Skeletal muscle tissue (tissue), 3 donors: ENCODE measurements at regions not wholly inside any gene's neighbourhood (a gene's known extent, or its start where the extent isn't known, plus 50 kb on each side); places are given as distances from the start of the nearest gene placed in this dataset.

Source experiments
- H3K27ac ChIP-seq: one replicate; pipeline ENCODE4 v1.7.0; 2013; ENCODE audit warnings: mild to moderate bottlenecking, low read depth, low read length, inconsistent platforms
- H3K27me3 ChIP-seq, 3 donors: one replicate each; pipeline ENCODE4 v1.7.0; 2013; ENCODE audit warnings: low read length in 3 of 3; ENCODE audit not compliant: control insufficient read depth in 3 of 3, insufficient read depth in 3 of 3
- H3K36me3 ChIP-seq, 3 donors: one replicate each; pipeline ENCODE4 v1.7.0; 2013; ENCODE audit warnings: low read length in 3 of 3; ENCODE audit not compliant: control insufficient read depth in 3 of 3, insufficient read depth in 3 of 3
- H3K4me1 ChIP-seq, 3 donors: one replicate each; pipeline ENCODE4 v1.7.0; 2013; ENCODE audit warnings: low read length in 3 of 3, mild to moderate bottlenecking in 3 of 3; ENCODE audit not compliant: control insufficient read depth in 3 of 3, insufficient read depth in 3 of 3
- H3K4me3 ChIP-seq, 3 donors: one replicate each; pipeline ENCODE4 v1.7.0; 2013; ENCODE audit warnings: low read length in 3 of 3
- H3K9ac ChIP-seq, 3 donors: one replicate each; pipeline ENCODE4 v1.7.0; 2013; ENCODE audit warnings: low read length in 3 of 3, mild to moderate bottlenecking in 3 of 3, moderate library complexity in 2 of 3, low read depth in 1 of 3
- H3K9me3 ChIP-seq, 3 donors: one replicate each; pipeline ENCODE4 v1.7.0; 2013; ENCODE audit warnings: low read length in 3 of 3; ENCODE audit not compliant: control insufficient read depth in 3 of 3
- donor health status: Osteomylitis.

DNA sequence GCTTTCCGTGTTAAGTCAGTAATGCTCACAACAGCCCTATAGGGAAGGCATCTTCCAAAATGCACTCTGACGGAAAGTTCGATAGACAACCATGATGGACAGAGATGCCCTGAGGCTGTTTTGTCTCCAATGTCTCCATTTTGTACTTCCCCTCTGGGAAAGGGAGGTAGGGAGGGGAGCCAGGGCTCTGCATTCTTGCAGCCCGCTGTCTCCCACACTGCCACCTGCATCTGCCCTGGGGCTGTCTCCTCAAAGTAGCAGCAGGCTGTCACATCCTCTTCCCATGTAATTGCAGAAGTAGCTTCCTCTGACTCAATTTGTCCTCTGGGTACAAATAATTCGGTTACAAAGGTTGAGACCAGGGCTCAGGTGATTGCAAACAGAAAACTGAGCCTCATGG lies 131.4 kb downstream of the GPAM start:
- no peak overlapping the region for H3K9ac ChIP-seq
- no peak overlapping the region for H3K27ac ChIP-seq
- H3K9me3 ChIP-seq, result no peaks in the 10 kb centered on the region
- H3K4me3 ChIP-seq, result no peak overlapping the region
- H3K36me3 ChIP-seq, result no peaks in the 10 kb centered on the region
- H3K4me1 ChIP-seq, result no peaks in the 10 kb centered on the region
- no peaks in the 10 kb centered on the region for H3K27me3 ChIP-seq

DNA sequence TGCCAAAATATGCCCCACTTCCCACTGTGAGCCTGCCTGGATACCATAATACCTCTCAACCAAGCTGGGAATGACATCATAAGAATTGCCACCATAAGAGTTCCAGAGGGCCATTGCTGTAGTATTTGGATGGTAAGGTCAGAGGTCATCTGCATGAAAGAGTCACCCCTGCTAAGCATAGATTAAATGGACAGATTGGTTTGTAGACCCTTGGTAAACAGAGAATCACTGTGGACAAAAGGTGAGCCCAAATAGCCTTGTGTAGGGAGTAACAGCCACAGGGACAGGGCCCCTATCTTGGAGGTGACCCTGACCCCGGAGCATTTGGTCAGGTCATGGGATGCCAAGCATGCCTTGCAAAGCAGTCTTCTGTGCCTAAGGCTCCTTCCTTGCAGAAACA lies 129.7 kb downstream of the GPAM start:
- Histone ChIP-seq H3K9me3 (no peaks in the 10 kb centered on the region), H3K9ac (no peak overlapping the region), H3K4me1 (no peaks in the 10 kb centered on the region), H3K27me3 (no peaks in the 10 kb centered on the region), H3K27ac (no peak overlapping the region), H3K4me3 (no peak overlapping the region), H3K36me3 (no peaks in the 10 kb centered on the region)

- H3K9ac ChIP-seq, result no peak overlapping the region
- H3K27ac ChIP-seq, result no peak overlapping the region
- H3K4me1 ChIP-seq, result no peaks in the 10 kb centered on the region
- no peaks in the 10 kb centered on the region for H3K27me3 ChIP-seq
- no peaks in the 10 kb centered on the region for H3K9me3 ChIP-seq
- no peaks in the 10 kb centered on the region for H3K36me3 ChIP-seq
- H3K4me3 ChIP-seq, result no peak overlapping the region
Observed at GRCh38 chr10:112054516-112054915, 129.0 kb downstream of the GPAM start.

DNA sequence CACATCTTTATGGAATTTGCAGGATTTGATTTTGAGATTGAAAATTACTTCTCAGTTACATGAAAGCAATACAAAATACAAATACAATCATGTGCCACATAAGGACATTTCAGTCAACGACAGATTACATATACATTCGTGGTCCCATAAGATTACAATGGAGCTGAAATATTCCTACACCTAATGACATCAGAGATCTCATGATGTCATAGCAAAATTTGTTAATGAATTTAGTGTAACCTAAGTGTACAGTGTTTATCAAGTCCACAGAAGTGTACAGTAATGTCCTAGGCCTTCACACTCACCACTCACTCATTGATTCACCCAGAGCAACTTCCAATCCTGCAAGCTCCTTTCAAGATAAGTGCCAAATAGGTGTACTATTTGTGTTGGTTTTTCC lies 126.5 kb downstream of the GPAM start:
- Histone ChIP-seq H3K9me3 (no peaks in the 10 kb centered on the region), H3K27me3 (no peaks in the 10 kb centered on the region), H3K9ac (no peak overlapping the region), H3K4me1 (no peaks in the 10 kb centered on the region), H3K36me3 (no peaks in the 10 kb centered on the region), H3K27ac (no peak overlapping the region), H3K4me3 (no peak overlapping the region)

DNA sequence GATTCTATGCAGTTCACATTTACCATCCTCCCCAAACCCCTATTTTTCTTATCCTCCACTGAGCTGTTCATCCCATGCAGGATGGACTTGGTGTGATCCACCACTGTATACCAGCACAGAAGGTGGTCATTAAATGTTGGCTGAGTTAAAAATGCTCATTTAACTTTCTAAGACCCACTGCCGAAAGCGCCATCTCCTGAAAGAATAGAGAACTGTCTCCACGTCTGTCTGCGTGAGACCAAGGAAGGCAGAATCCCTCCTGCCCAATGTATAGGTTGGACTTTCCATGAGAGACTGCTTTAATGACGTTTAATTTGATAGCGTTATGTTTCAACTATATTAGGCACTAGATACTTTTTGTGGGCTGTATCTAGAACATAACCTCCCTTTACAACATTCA lies 124.3 kb downstream of the GPAM start:
- Histone ChIP-seq H3K4me3 (no peak overlapping the region), H3K9ac (no peak overlapping the region), H3K27ac (no peak overlapping the region), H3K9me3 (no peaks in the 10 kb centered on the region), H3K27me3 (no peaks in the 10 kb centered on the region), H3K4me1 (no peaks in the 10 kb centered on the region), H3K36me3 (no peaks in the 10 kb centered on the region)

- no peaks in the 10 kb centered on the region for H3K9me3 ChIP-seq
- H3K4me3 ChIP-seq, result no peak overlapping the region
Observed at GRCh38 chr10:112071596-112072133, 111.9 kb downstream of the GPAM start.

GRCh38 chr10:112078003-112078402 lies 105.6 kb downstream of the GPAM start:
- Histone ChIP-seq H3K4me1 (peaks cover 6 to 9% (median 9%) of the 10 kb centered on the region in 3 donors), H3K4me3 (no peak overlapping the region), H3K9me3 (no peaks in the 10 kb centered on the region), H3K27ac (no peak overlapping the region), H3K27me3 (no peaks in the 10 kb centered on the region), H3K36me3 (no peaks in the 10 kb centered on the region), H3K9ac (no peak overlapping the region)

More at GRCh38 chr10:112071596-112072133, 111.9 kb downstream of the GPAM start:
- Histone ChIP-seq H3K9ac (no peak overlapping the region), H3K4me1 (no peaks in the 10 kb centered on the region), H3K36me3 (no peaks in the 10 kb centered on the region), H3K27ac (no peak overlapping the region), H3K27me3 (no peaks in the 10 kb centered on the region)

GRCh38 chr10:112080231-112080630 lies 103.3 kb downstream of the GPAM start:
- no peaks in the 10 kb centered on the region for H3K27me3 ChIP-seq
- H3K9me3 ChIP-seq, result no peaks in the 10 kb centered on the region
- no peak overlapping the region for H3K27ac ChIP-seq
- no peaks in the 10 kb centered on the region for H3K36me3 ChIP-seq
- no peak overlapping the region for H3K9ac ChIP-seq
- H3K4me1 ChIP-seq, result peaks cover 6 to 9% (median 9%) of the 10 kb centered on the region in 3 donors
- H3K4me3 ChIP-seq, result no peak overlapping the region

DNA sequence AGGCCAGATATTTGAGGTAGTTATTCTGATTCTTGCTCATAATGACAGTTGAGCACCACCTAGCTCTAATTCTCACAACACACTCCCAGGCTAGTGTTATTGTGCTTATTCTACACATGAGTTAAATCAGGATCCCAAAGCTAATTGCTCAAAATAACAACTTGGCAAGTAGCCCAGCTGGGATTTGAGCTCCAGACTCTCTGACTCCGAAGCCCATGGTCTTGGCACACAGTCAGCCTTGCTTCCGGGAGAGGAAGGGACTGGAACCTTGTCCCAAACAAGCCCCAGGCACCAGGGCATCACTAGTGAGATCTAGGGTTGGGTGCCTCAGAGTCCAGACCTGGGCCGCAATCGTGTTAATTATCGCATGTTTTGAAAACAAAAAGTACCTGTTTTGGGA lies 101.4 kb downstream of the GPAM start:
- H3K27me3 ChIP-seq, result no peaks in the 10 kb centered on the region
- H3K27ac ChIP-seq, result no peak overlapping the region
- no peaks in the 10 kb centered on the region for H3K36me3 ChIP-seq
- H3K9me3 ChIP-seq, result no peaks in the 10 kb centered on the region
- H3K9ac ChIP-seq, result no peak overlapping the region
- peaks cover 6 to 9% (median 9%) of the 10 kb centered on the region in 3 donors for H3K4me1 ChIP-seq
- H3K4me3 ChIP-seq, result no peak overlapping the region

DNA sequence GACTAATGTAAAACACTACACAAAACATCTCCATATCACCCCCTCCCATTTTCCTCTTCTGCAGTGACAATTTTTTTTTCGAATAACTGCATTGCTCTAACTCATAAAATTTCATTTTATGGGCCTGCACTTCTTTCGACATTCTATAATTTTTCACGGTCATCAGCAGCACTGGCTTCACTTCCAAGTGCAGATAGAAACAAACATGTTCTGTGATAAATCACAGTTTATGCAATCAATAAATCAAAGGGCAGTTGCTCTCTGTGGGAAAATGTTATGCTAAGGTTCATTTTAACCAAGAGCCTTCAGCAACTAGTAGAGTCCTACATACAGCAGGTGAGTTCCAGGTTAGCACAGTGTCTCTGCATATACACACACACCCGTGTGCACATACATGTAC lies 100.1 kb downstream of the GPAM start:
- Histone ChIP-seq H3K4me3 (no peak overlapping the region), H3K9ac (no peak overlapping the region), H3K9me3 (no peaks in the 10 kb centered on the region), H3K27me3 (no peaks in the 10 kb centered on the region), H3K27ac (no peak overlapping the region), H3K36me3 (no peaks in the 10 kb centered on the region), H3K4me1 (peaks cover 6 to 9% (median 9%) of the 10 kb centered on the region in 3 donors)
